Esophagus (tissue), 2 donors: ENCODE measurements at regions not wholly inside any gene's neighbourhood (a gene's known extent, or its start where the extent isn't known, plus 50 kb on each side); places are given as distances from the start of the nearest gene placed in this dataset.

Experiments
- H3K27ac ChIP-seq, 2 donors: one replicate each; pipeline ENCODE4 v1.5.1; 2013; ENCODE audit warnings: low read depth in 2 of 2, mild to moderate bottlenecking in 2 of 2, inconsistent platforms in 1 of 2, low read length in 1 of 2, moderate library complexity in 1 of 2
- H3K27me3 ChIP-seq, 2 donors: one replicate each; pipeline ENCODE4 v1.6.1; 2013; ENCODE audit warnings: low read length in 2 of 2, control low read depth in 1 of 2, mild to moderate bottlenecking in 1 of 2; ENCODE audit not compliant: insufficient read depth in 2 of 2, control insufficient read depth in 1 of 2
- H3K36me3 ChIP-seq, 2 donors: one replicate each; pipeline ENCODE4 v1.6.1; 2013; ENCODE audit warnings: low read length in 1 of 2; ENCODE audit not compliant: control insufficient read depth in 2 of 2, insufficient read depth in 2 of 2
- H3K4me1 ChIP-seq, 2 donors: one replicate each; pipeline ENCODE4 v1.6.1; 2013; ENCODE audit warnings: low read length in 1 of 2; ENCODE audit not compliant: control insufficient read depth in 2 of 2, insufficient read depth in 2 of 2
- H3K4me3 ChIP-seq, 2 donors: one replicate each; pipeline ENCODE4 v1.5.1; 2013; ENCODE audit warnings: low read length in 2 of 2, mild to moderate bottlenecking in 2 of 2, low read depth in 1 of 2, moderate library complexity in 1 of 2
- H3K9me3 ChIP-seq, 2 donors: one replicate each; pipeline ENCODE4 v1.6.1; 2013; ENCODE audit warnings: mild to moderate bottlenecking in 2 of 2, low read depth in 1 of 2, low read length in 1 of 2, moderate library complexity in 1 of 2; ENCODE audit not compliant: control insufficient read depth in 2 of 2, insufficient read depth in 1 of 2
- WGBS, 2 donors: extraction: QIAGEN DNeasy Blood & Tissue Kit; methylation state at CpG; one replicate each; pipeline ENCODE4 v1.1.7; 2013; 5-methylcytosine and 5-hydroxymethylcytosine counted together
- donor health status: healthy with polysubstance abuse.
- donor health status: Bipolar disorder and iron deficiency.

DNA sequence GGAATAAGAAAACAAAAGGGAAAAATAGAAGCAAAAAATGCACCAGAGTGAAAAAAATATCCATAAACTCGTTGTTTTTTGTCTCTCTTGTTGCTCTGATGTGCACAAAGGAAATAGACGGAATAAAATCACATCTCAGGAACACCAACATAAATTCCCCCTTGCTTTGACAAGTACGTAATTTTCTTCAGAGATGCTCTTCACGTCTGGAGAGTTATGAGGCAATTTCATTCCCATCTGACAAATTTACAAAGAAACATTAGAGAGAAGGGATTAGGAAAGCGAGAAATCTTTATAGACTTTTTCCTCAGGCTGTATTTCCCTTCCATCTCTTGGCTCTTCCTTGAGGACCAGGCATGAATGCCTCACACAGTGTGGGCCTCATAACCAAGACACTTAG lies 250.1 kb upstream of the ZFP64 start:
- Histone ChIP-seq H3K4me3 (no peak overlapping the region), H3K9me3 (no peaks in the 10 kb centered on the region), H3K36me3 (no peaks in the 10 kb centered on the region), H3K4me1 (no peaks in the 10 kb centered on the region), H3K27ac (no peak overlapping the region), H3K27me3 (no peaks in the 10 kb centered on the region)
- 72 to 74% methylated on average over 5 of the region's 5 CpGs for WGBS, 2 donors

DNA sequence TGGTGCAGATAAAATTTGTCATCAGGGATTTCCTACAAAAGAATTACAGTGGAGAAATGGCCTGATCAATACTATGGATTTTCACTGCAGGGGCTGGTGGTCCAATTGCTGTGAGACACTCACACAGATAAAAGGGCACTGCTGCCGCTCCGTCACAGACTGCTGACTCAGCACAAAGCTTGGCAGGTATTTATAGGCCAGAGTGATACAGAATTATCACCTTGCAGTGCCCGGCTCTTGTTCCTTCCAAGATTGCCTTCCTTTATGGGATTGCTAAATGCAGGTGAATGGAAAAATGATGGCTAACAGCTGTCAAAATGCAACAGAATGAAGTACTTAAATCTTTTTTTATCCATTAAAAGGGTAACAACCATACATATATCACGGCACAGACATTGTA lies 247.8 kb upstream of the ZFP64 start:
- Histone ChIP-seq H3K9me3 (no peaks in the 10 kb centered on the region), H3K4me3 (no peak overlapping the region), H3K36me3 (no peaks in the 10 kb centered on the region), H3K27me3 (no peaks in the 10 kb centered on the region), H3K27ac (no peak overlapping the region), H3K4me1 (no peaks in the 10 kb centered on the region)
- WGBS, 2 donors = 82 to 88% methylated on average over 4 of the region's 4 CpGs

DNA sequence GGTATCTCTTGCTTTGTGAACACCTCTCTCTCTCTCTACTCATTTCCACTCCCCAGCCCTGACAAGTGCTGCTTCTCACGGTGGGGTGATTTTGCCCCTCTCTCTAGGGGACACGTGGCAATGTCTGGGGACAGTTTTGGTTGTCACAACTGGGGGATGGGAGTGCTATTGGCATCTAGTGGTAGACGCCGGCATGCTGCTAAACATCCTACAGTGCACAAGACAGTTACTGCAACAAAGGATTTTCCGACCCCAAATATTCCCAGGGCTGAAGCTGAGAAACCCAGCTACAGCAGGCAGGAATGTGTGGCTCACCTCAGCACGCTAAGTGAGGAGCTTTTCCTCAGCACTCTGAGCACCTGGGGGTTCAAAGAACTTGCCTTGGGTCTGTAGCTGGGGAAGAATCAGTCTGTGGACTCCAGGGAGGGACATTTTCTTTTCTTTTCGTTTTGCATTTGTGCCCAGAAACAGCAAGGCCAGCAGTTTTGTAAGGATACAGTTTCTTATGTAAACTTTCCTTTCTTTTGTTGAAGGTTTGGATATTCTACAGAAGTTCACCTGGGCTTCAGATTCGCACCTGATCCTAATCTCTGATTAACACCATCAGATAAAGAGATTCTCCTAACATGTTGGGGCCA lies 246.9 kb upstream of the ZFP64 start:
- WGBS, 2 donors = 44 to 55% methylated on average over 8 of the region's 8 CpGs

DNA sequence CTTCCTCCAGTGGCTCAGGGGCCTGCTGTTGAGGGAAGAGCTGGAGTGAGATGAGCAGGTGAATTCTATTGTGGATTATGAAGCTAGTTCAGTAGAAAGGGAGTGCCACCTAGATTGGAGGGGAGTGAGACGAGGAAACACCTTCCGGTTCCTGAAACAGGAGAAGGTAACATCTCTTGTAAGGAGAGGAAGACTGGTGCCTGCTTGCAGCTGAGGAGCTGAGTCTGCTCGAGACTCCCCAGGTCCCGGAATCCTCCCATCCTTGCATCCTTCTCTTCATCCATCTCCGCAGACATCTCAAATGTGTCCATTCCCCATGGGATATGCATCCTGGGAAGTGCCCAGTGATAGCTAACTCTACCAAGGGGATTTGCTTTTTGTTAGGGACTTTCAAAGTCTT lies 242.9 kb upstream of the ZFP64 start:
- no peak overlapping the region for H3K4me3 ChIP-seq
- no peaks in the 10 kb centered on the region for H3K36me3 ChIP-seq
- H3K4me1 ChIP-seq = no peaks in the 10 kb centered on the region
- WGBS, 2 donors = 95 to 98% methylated on average over 5 of the region's 5 CpGs
- no peak overlapping the region for H3K27ac ChIP-seq
- H3K27me3 ChIP-seq = no peaks in the 10 kb centered on the region
- no peaks in the 10 kb centered on the region for H3K9me3 ChIP-seq

More for the DNA sequence above, 246.9 kb upstream of the ZFP64 start:
- Histone ChIP-seq H3K9me3 (no peaks in the 10 kb centered on the region), H3K4me1 (no peaks in the 10 kb centered on the region), H3K4me3 (no peak overlapping the region), H3K27ac (no peak overlapping the region), H3K27me3 (no peaks in the 10 kb centered on the region), H3K36me3 (no peaks in the 10 kb centered on the region)

DNA sequence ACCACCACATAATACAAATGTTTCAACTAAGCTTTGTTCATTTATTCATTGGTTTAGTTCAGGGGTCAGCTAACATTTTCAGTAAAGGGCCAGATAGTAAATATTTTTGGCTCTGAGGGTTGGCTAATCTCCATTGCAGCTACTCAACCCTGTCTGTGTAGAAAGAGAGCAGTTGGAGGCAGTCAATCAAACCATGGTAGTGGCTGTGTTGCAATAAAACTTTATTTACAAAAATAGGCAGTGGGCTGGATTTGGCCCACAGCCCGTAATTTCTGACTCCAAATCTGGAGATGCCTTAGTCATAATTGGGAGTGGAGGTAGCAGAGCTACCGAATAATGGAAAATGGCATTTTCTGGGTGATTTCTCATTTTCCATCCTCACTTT lies 242.5 kb upstream of the ZFP64 start:
- WGBS, 2 donors = 81 to 87% methylated on average over 2 of the region's 2 CpGs

DNA sequence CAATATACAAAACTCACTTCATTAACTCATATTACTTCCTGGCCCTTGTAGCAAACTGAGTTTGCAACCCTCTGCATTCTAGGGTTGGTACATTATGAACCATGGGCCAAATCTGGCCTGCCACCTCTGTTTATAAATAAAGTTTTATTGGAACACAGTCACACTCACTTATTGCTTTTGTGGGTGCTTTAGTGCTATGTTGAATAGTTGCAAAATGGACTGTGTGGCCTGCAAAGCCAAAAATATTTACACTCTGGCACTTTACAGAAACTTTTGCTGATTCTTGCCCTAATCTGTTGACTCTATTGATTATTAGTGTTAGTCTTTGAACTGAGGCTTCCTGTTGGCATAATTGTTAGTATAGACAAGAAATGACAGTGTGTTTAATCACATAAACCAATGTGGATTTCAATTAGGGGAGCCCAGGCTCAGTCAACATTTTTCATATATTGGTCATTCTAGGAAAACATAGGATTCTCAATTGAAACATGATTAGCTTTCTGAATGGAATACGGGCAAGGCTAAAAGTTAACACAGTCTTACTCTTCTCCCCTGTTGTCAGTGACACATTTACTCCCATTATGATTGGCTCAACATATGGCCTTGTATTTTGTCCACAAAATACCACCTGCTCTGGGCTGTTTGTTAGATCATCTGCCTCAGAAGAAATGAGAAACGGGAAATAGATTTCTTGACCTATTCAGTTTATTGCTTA lies 241.9 kb upstream of the ZFP64 start:
- 87 to 90% methylated on average over 2 of the region's 2 CpGs for WGBS, 2 donors
- Histone ChIP-seq H3K4me3 (no peak overlapping the region), H3K9me3 (no peaks in the 10 kb centered on the region), H3K4me1 (no peaks in the 10 kb centered on the region), H3K27me3 (no peaks in the 10 kb centered on the region), H3K27ac (no peak overlapping the region), H3K36me3 (no peaks in the 10 kb centered on the region)

More for the DNA sequence above, 242.5 kb upstream of the ZFP64 start:
- Histone ChIP-seq H3K9me3 (no peaks in the 10 kb centered on the region), H3K4me1 (no peaks in the 10 kb centered on the region), H3K36me3 (no peaks in the 10 kb centered on the region), H3K4me3 (no peak overlapping the region), H3K27me3 (no peaks in the 10 kb centered on the region), H3K27ac (no peak overlapping the region)

DNA sequence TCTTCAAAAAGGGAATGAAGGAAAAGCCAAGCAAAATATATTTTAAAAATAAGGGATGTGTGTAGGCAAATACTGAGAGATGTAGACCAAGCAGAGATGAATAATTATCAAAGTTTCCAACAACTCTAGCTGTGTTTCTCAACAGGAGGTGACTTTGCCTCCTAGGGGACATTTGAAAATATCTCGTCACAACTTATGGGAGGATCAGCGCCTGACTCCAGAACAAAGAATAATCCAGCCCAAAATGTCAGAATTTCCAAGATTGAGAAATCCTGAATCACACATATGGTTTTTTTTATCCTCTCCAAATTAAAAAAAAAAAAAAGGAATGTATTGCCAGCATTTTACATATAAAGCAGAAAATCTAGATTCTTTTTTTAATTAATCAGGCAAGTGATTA lies 241.2 kb upstream of the ZFP64 start:
- no peak overlapping the region for H3K4me3 ChIP-seq
- H3K36me3 ChIP-seq = no peaks in the 10 kb centered on the region
- no peaks in the 10 kb centered on the region for H3K9me3 ChIP-seq
- no peaks in the 10 kb centered on the region for H3K27me3 ChIP-seq
- H3K27ac ChIP-seq = no peak overlapping the region
- H3K4me1 ChIP-seq = no peaks in the 10 kb centered on the region
- 89 to 94% methylated on average over 2 of the region's 2 CpGs for WGBS, 2 donors

DNA sequence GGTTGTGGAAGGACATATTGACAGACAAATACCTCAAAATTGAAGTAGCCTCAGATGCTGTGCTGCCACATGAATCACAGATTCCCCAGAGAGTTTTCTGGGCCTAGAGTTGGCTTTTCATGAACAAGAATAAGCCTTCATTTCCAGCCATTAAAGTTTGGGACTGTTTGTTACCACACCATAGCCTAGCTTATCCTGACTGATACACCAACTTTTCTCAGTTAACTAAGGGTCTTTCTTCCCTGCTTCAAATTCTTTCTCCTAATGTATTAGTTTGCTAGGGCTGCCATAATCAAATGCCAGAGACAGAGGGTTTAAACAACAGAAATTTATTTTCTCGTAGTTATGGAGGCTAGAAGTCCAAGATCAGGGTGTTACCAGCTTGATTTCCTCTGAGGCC lies 237.4 kb upstream of the ZFP64 start:
- no peaks in the 10 kb centered on the region for H3K9me3 ChIP-seq
- H3K4me1 ChIP-seq = no peaks in the 10 kb centered on the region
- no peak overlapping the region for H3K27ac ChIP-seq
- WGBS, 2 donors = 81 to 95% methylated on average over 1 of the region's 1 CpG
- H3K4me3 ChIP-seq = no peak overlapping the region
- H3K36me3 ChIP-seq = no peaks in the 10 kb centered on the region
- no peaks in the 10 kb centered on the region for H3K27me3 ChIP-seq

DNA sequence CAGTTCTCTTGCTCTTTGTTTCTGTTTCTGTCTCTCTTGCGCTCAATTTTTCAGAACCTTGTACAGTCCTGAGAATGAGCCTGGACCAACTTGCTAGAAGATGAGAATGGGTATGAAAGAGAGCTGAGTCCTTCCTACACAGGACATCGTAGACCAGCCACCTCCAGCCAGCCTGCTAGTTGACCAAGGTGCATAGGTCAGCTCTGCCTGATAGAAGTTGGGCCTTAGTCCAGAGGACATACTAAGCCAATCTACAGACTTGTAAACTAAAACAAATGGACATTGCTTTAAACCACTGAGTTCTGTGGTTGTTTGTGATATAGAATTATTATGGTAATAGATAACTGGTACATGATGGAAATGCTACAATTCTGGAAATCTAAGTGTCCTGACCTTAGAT lies 236.4 kb upstream of the ZFP64 start:
- WGBS, 2 donors = 93 to 94% methylated on average over 2 of the region's 2 CpGs
- no peaks in the 10 kb centered on the region for H3K9me3 ChIP-seq
- H3K4me1 ChIP-seq = no peaks in the 10 kb centered on the region
- H3K27ac ChIP-seq = no peak overlapping the region
- H3K27me3 ChIP-seq = no peaks in the 10 kb centered on the region
- H3K36me3 ChIP-seq = no peaks in the 10 kb centered on the region
- no peak overlapping the region for H3K4me3 ChIP-seq

DNA sequence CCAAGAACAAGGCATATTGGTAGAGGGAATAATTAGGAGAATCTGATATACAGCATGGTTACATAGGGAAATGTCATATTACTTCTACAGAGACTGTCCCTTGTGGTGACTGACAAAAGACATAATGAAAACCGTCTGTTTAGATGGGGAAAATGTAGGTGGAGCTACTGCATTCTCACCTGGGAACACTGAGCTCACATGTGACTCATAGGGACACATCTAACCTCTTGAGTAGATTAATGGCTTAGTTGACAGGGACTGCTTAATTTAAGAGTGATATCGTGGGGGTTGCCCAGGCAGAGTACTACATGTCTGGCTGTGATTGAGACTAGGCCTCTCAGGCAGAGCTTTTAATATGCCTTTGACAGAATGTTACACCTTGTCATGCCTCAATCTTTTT lies 235.3 kb upstream of the ZFP64 start:
- 42 to 47% methylated on average over 2 of the region's 2 CpGs for WGBS, 2 donors
- Histone ChIP-seq H3K27ac (no peak overlapping the region), H3K36me3 (no peaks in the 10 kb centered on the region), H3K4me1 (no peaks in the 10 kb centered on the region), H3K9me3 (no peaks in the 10 kb centered on the region), H3K4me3 (no peak overlapping the region), H3K27me3 (no peaks in the 10 kb centered on the region)
